ENCODE measurements at regions not wholly inside any gene's neighbourhood (a gene's known extent, or its start where the extent isn't known, plus 50 kb on each side); places are given as distances from the start of the nearest gene placed in this dataset.

- H3K4me3 Mint-ChIP-seq (ENCODE audit: unreplicated experiment), result no peak overlapping the region
These were observed 231.2 kb upstream of the PMEPA1 start for GRCh38 chr20:57940868-57941522.

GRCh38 chr20:57940376-57940775, 230.6 kb upstream of the PMEPA1 start:
- no peak for TF ChIP-seq CTCF (IDR thresholded peaks at IDR 0.05)
- Mint-ChIP-seq H3K36me3 (ENCODE audit: low read depth) (peaks cover 3% of the 10 kb centered on the region), H3K9me3 (ENCODE audit: low read depth) (peaks cover 4% of the 10 kb centered on the region), H3K4me3 (ENCODE audit: unreplicated experiment) (no peak overlapping the region), H3K4me1 (ENCODE audit: low read depth) (peaks cover 58% of the 10 kb centered on the region), H3K27ac (ENCODE audit: unreplicated experiment) (no peak overlapping the region), H3K27me3 (ENCODE audit: low read depth) (no peaks in the 10 kb centered on the region)
- DNase-seq (ENCODE audit: low spot score), result peak; percentile 55

More at GRCh38 chr20:57940868-57941522, 231.2 kb upstream of the PMEPA1 start:
- Mint-ChIP-seq H3K27ac (ENCODE audit: unreplicated experiment) (no peak overlapping the region), H3K4me1 (ENCODE audit: low read depth) (peaks cover 58% of the 10 kb centered on the region), H3K9me3 (ENCODE audit: low read depth) (peaks cover 4% of the 10 kb centered on the region), H3K27me3 (ENCODE audit: low read depth) (no peaks in the 10 kb centered on the region), H3K36me3 (ENCODE audit: low read depth) (peaks cover 3% of the 10 kb centered on the region)
- DNase-seq (ENCODE audit: low spot score), result peak; percentile 55
- TF ChIP-seq CTCF (IDR thresholded peaks at IDR 0.05), result no peak

DNA sequence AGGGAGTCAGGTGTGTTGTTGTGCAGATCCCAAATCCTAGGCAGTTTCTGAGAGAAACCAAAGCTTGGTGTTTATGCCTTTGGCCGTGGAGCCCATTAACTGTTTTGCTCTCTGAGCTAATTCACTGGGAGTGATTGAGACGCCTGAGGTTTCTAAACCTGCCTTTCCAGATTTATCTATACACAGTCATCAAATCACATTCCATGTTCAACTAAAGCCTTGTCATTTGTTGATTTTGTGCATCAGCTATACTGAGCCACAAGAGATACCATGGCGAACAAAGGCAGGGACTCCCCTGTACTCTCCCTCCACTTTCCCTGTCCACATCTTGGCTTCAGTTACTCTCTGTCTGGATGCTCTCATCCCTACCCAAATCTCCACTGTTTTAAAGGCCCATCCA, 229.7 kb upstream of the PMEPA1 start:
- Mint-ChIP-seq H3K27ac (ENCODE audit: unreplicated experiment) (no peak overlapping the region), H3K9me3 (ENCODE audit: low read depth) (peaks cover 4% of the 10 kb centered on the region), H3K4me3 (ENCODE audit: unreplicated experiment) (no peak overlapping the region), H3K27me3 (ENCODE audit: low read depth) (no peaks in the 10 kb centered on the region), H3K36me3 (ENCODE audit: low read depth) (peaks cover 3% of the 10 kb centered on the region), H3K4me1 (ENCODE audit: low read depth) (peaks cover 65% of the 10 kb centered on the region)
- no peak for DNase-seq (ENCODE audit: low spot score)
- no peak for TF ChIP-seq CTCF (IDR thresholded peaks at IDR 0.05)

DNA sequence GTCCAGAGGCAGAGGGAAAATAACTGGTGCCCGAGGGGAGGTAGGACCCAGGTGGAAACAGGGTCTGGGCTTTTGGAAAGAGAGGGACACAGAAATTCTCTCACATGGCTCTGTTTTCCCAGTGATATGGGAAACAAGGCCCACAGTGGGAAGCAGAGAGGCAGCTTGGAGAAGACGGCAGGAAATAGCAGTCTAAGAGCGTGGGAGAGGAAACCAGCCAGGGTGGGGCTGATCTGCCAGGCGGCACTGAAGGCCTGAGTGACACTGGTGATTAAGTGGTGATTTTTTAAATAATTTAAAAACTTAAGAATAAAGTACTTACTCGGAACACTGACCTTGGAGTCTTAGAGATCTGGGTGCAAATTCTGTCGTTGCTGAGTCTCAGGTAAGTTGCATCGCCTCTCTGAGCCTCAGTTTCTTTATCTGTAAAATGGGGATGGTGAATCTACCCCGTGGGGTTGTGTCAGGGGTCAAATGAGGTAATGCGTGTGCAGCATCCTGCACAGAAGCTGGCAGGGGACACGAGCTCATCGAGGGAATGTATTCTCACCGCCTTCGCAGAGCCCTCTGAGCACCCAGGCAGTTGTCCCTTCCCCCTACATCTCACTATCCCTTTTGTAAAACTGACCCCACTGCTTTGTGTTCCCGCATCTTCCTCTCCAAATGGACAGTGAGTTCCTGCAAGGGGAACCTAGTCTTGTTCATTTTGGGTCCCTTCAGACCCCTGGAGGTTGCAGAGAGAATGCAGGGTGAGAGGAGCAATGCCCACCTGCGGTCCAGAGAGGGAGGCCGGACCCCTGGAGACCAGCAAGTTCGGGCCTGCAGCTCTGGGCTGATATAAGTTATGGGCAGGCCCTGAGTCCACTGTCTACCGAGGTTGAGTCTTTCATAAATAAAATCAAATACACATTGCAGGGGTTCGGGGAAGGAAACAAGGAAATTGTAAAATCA, 228.6 kb upstream of the PMEPA1 start:
- TF ChIP-seq CTCF (IDR thresholded peaks at IDR 0.05), result peak; percentile 5
- H3K4me3 Mint-ChIP-seq (ENCODE audit: unreplicated experiment), result peak overlapping the region; percentile 39
- peaks cover 67% of the 10 kb centered on the region for H3K4me1 Mint-ChIP-seq (ENCODE audit: low read depth)
- no peaks in the 10 kb centered on the region for H3K36me3 Mint-ChIP-seq (ENCODE audit: low read depth)
- no peaks in the 10 kb centered on the region for H3K27me3 Mint-ChIP-seq (ENCODE audit: low read depth)
- H3K9me3 Mint-ChIP-seq (ENCODE audit: low read depth), result peaks cover 4% of the 10 kb centered on the region
- DNase-seq (ENCODE audit: low spot score), result peak; percentile 52
- peak overlapping the region; percentile 98 for H3K27ac Mint-ChIP-seq (ENCODE audit: unreplicated experiment)

GRCh38 chr20:57936636-57937385, 227.0 kb upstream of the PMEPA1 start:
- DNase-seq (ENCODE audit: low spot score), result peak; percentile 52
- Mint-ChIP-seq H3K9me3 (ENCODE audit: low read depth) (peaks cover 4% of the 10 kb centered on the region), H3K4me3 (ENCODE audit: unreplicated experiment) (no peak overlapping the region), H3K36me3 (ENCODE audit: low read depth) (no peaks in the 10 kb centered on the region), H3K27me3 (ENCODE audit: low read depth) (no peaks in the 10 kb centered on the region), H3K4me1 (ENCODE audit: low read depth) (peaks cover 64% of the 10 kb centered on the region), H3K27ac (ENCODE audit: unreplicated experiment) (peak overlapping the region; percentile 98)
- TF ChIP-seq CTCF (IDR thresholded peaks at IDR 0.05), result no peak

Data from chondrocyte (in vitro differentiated cells).